HG03354 (cell line): ENCODE measurements at regions not wholly inside any gene's neighbourhood (a gene's known extent, or its start where the extent isn't known, plus 50 kb on each side); places are given as distances from the start of the nearest gene placed in this dataset.

ENCODE experiments used
- ATAC-seq: cut with Tn5 transposase; IDR thresholded peaks from one replicate; pipeline ENCODE4 v1.9.1; 2021; ENCODE audit warnings: mild to moderate bottlenecking; ENCODE audit not compliant: unreplicated experiment, poor library complexity, severe bottlenecking

DNA sequence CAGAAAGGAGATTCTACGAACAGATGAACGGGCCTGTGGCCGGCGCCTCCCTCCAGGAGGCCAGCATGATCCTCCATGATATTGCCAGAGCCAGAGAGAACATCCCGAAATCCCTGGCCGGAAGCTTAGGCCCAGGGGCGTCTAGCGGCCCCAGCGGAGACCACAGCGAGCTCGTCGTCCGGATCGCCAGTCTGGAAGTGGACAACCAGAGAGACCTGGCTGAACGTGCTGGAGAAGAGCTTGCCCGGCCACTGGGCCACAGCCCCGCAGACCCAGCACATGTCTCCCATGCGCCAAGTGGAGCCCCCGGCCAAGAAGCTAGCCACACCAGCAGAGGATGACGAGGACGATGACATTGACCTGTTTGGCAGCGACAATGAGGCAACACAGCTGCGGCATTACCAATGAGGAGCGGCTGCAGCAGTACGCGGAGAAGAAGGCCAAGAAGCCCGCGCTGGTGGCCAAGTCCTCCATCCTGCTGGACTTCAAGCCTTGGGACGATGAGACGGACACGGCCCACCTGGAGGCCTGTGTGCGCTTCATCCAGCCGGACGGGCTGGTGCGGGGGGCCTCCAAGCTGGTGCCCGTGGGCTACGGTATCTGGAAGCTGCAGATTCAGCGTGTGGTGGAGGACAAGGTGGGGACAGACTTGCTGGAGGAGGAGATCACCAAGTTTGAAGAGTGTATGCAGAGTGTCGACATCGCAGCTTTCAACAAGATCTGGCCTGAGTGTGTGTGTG is 78.8 kb upstream of the FRY start:
- no peak for ATAC-seq

DNA sequence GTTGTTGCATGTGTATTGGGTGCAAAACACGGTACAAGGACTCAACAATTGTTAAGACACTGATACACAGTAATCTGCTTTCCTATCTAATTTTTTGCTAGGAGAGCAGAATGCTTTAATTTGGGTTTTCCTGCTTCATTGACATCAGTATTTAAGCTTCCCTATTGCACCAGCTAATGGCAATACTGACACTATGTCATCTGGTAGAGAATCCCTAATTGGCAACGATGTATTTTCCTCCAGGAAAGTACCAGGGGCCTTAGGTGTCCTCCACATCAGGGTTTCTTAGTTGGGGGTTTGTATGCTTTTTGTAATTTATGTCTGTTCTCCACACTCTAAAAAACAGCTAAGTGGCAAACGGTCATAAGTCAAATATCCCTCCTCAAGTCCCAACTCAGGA is 76.5 kb upstream of the FRY start:
- no peak for ATAC-seq

DNA sequence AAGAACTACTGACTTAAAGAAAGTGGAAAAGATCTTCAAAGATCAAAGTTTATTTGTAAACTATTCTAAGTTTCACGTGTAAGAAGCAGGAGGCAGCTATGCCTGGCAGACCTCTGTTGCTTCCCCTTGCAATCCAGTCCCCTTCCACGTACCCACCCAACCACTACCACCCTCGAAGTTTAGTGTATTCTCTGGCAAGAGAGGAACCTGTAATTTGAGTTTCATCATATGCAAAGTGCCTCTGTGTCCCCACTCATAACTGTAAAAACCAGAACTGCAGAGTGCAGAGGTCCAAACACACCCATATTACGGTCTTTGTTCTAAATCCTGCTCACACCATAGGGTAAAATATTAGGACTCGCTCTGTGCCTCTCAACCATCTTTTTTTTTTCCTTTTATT is 75.8 kb upstream of the FRY start:
- ATAC-seq: no peak

DNA sequence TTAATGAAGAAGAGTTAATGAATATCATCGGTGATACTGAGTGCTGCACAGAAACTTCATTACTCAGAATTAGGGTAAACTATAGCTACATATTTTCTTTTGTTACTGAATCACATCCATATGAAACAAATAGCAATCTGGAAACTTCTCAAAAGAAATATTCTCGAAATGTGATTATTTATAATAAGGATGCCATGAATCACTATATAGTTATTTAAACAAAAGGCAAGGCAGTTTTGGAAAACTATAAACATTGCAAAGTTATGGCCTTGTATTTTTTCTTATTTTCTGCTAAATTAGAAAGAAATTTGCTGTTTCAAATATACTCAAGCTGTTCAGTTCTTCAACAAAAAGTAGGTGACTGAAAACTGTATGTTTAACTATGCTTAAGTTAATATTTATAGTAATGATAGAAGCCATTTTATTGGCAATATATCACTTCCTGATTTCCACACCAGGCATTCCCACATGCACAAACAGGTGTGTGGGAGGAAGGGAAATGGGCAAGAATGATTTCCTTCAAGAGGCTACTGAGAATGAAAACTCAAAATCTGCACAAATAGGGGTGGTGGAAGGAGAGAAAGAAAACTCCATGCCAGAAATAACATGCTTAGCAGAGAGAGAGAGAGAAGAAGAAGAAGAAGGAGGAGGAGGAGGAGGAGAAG is 74.5 kb upstream of the FRY start:
- ATAC-seq: no peak

DNA sequence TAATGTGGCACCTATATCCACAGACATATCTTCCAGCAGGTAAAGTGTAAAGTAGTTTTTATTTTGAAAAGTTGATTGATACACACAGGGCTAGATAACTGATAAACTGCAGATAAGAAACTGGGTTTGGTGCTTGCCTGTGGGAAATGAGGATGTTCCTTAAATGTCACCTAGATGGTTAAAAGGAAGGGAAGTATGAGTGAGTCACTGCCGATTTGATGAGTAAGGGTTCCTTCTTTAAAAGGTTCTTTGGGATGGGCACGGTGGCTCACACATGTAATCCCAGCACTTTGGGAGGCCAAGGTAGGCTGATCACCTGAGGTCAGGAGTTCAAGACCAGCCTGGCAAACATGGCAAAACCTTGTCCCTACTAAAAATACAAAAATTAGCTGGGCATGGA is 73.8 kb upstream of the FRY start:
- ATAC-seq: no peak

DNA sequence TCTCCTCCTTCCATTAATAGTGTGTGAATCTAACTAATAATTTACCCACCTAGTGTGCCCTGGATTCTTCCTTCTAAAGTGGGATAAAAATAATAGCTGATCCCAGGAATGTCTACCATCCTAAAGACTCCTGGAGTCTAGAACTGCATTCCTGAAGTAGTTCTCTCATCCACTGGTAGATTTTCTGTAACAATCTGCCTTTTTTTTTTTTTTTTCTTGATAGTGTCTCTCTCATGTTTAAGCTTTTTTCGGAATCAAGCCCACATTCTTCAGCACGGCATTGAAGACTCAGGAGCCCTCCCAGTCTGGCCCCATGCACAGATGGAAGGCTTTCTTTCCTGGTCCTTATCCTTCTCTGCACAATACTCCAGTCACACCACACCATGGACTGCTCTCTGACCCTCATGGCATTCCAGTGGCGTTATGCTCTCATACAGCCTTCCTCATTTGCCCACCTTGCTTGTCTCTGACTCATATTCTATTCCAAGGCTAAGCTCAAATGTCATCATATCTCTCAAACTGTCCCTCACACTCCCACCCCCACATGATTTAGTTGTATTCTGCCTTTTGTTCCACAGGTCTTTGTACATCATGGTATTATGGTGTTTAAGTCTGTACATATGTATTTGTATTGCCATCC is 68.7 kb upstream of the FRY start:
- ATAC-seq: no peak

DNA sequence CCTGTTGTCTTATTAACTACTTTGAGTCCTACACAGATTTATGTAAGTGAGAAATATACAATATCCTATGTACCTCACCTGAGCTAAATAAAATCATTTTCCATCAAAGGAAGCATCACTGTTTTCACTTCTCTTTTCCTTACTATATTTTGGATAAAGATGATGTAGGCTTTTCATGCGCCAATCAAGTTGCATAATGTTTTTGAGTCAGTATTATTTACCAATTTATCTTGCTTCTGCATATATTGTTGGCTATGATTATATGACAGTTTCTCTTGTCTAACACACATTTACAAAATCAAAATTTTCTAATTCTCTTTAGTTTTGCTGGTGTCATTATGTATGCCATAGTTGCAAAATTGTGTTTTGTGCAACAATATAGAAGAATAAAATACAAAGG is 67.9 kb upstream of the FRY start:
- no peak for ATAC-seq

DNA sequence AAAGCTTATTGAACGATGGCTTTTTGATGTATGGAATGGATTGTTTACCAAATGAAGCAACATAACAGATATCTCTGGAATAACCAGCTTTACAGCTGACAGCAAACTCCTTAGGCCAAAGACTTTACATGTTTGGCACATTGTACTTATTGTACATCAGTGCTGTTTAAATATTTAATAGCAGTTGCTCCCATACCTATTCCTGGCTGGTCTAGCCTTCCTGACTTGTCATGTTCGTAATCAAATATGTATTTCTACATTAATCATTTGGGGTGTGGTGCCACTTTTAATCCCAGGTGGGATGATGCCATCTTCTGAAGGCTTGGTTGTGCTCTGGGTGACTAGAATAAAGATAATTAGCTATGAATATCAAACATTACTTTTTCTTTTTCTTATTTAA is 67.4 kb upstream of the FRY start:
- no peak for ATAC-seq

DNA sequence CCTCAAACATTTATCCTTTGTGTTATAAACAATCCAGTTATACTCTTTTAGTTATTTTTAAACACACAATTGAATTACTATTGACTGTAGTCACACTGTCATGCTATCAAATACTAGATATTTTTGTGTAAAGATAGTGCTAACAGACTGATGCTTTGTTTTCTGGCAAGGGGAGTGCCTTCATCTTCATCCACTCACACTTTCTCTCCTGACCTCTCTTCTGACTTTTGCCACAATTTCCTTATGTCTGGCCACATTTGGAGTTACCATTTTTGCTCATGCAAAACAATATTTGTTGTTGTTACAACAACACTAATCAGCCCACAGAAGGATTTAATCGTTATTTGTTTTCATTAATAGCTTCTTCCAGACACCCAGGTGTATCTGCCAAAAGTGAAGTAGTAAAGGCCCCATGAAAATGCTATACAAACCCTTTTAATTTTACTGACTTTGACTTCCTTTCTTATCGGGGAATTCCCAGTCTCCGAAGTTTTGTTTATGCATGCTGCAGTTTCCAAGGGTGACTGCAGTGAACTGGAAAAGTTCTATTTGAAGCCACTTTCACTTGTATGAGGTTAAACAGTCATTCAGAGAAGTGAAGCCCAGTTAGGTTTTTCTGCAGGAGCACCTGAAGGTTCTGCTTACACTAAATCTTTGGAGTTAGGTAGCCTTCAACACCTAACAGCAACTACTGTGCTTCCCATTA is 66.1 kb upstream of the FRY start:
- peak; percentile 92 for ATAC-seq

DNA sequence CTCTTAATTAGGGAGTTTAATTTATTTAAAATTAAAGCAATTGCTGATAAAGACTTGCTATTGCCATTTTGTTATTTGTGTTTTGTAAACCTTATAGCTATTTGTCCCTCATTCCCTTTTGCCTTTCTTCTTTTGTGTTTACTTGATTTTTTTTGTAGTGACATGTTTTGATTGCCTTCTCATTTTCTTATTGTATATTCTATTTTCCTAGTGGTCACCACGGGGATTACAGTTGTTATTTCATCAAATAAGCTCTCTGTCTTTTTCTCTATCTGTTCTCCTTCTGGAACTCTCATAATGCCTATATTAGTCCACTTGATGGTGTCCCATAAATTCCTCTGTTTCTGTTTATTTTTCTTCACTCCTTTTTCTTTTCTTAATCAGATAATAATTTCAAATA is 64.4 kb upstream of the FRY start:
- ATAC-seq: no peak

DNA sequence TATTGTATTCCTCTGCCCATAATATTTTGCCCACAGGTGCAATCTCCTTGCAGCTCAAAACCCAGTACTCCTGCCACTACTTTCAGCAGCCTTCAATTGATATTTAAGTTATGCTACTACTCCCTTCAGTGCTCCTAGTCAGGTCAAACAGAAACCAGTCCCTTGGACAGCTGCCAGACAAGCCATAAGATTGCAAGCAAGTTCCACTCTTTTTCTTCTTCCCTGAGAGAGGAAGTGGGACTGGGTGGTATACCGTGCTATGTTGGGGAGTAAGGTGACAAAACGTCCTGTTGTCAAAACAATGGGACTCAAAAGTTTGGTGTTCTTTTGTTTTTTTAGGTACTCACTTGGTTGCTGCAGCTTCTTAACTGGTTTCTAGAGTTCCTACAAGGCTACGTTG is 63.1 kb upstream of the FRY start:
- ATAC-seq: no peak

DNA sequence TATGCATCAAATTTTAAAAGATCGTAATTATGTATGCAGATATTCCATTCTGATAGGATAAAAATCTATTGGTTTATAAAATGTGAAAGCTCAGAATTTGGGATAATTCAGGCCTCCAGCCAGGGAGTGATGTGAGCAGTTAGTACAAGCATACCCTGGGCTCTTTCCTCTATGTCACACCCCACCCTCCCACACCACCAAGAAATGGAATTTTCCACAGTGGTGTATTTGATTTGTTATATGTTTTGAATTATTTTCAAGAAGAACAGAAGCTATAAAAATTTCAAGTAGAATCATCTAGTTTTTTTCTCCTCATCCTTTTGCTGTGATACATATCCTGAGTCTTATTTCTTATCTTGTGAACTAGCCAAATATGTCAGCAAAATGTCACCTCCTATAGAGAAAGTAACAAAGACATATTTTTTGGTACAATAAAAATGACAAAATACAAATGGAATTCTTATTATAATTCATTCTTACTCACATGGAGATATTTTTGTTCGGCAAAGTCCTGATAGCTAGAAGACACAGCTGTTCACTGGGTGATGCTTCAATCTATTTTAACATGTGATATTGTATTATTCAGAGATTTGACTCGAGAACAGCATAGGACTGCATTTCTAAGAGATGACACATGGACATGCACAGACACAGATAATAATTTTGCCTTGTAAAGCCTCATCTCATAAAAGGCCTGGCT is 61.2 kb upstream of the FRY start:
- ATAC-seq: no peak

DNA sequence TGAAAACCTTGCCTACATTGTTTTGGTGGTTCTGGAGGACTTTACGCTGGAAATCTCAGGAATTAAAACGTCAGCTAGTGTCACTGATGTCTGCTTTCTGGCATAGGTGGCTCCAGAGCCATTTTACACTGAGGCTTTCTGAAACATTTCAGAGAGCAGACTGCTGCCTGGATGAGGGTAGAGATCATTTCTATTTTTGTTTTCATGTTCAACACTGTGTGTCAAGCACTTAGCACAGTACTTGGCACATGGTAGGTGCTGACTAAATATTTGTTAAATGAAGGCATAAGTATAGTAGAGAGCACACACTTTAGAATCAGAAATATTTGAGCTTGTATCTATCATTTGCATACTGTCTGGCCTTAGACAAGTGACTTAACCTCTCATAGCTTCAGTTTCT is 59.1 kb upstream of the FRY start:
- no peak for ATAC-seq

DNA sequence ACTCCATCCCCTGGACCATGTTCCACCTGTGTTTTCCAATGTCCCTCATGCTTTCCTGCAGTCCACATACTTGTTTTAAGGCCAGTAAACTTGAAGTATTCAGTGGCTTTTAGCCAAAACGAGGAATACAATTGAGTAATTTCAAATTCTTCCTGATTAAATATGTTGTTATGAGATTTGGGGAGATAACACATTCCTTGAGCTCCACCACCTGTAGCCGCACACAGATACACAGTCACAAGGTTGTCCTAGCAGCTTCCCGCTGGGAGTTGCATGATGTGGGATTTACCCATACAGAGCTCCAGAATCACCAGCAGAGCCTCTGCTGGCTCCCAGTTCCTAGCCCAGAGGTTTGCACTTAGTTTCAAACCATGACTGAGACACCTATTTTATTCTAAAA is 53.6 kb upstream of the FRY start:
- ATAC-seq: no peak

DNA sequence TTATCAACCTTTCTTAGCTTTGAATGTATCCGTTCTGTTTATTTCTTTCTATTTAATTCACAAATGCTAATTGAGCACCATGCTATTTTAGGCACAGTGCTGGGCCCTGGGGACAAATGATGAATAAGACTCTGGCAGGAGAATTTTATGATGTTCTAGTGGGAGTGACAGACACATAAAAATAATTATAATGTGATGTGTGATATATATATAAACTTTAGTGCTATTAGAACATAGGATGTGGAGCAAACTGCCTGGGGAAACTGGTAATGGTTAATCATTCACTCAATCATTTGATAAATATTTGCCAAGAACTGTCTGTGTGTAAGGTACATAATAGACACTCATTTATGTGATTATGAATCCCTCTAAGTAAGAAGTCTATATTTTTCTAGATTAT is 50.7 kb upstream of the FRY start:
- ATAC-seq: no peak
